RWPE1 (cell line): ENCODE measurements at regions not wholly inside any gene's neighbourhood (a gene's known extent, or its start where the extent isn't known, plus 50 kb on each side); places are given as distances from the start of the nearest gene placed in this dataset.
"Not testable (repeated sequence)": the region's sequence is repeated elsewhere in the genome, so short reads cannot be mapped to it uniquely, and the experiment has no call there.

Experiments
- CTCF ChIA-PET: fragments of 350-600 bp; sonication (Branson Sonifier 250); formaldehyde crosslinking; extraction: SDS; loops from one replicate; lab custom pipeline; 2021; lab: Yijun Ruan, JAX
- POLR2A ChIA-PET: fragments of 400-600 bp; formaldehyde crosslinking; extraction: SDS; loops from one replicate; lab custom pipeline; 2020; ENCODE audit warnings: antibody characterized with exemption; ENCODE audit not compliant: low non-redundant PET; lab: Yijun Ruan, JAX
- DNase-seq: peaks from one replicate; pipeline ENCODE4 v3.0.0; 2012; ENCODE audit warnings: low spot score
- H3K27ac ChIP-seq: fragments of 450-650 bp; 2 replicates; pipeline ENCODE4 v1.5.1; 2017
- CTCF ChIP-seq: fragments of 450-650 bp; conservative IDR thresholded peaks from 2 replicates; pipeline ENCODE4 v1.5.1; 2017; ENCODE audit warnings: low read depth, mild to moderate bottlenecking

- POLR2A ChIA-PET, result no interaction called here
- no peak for TF ChIP-seq CTCF
- CTCF ChIA-PET, result interaction anchor here (0.7 kb wide), 1 partner anchor 451 kb away, joined by 4 read pairs; no protein-coding TSS in a partner anchor
- no peak overlapping the region for H3K27ac ChIP-seq
- DNase-seq, result no peak
These were observed 242.7 kb downstream of the ASXL3 start for GRCh38 chr18:33820517-33821371.

GRCh38 chr18:33819692-33820343, 241.8 kb downstream of the ASXL3 start:
- CTCF ChIA-PET, DNase-seq, H3K27ac ChIP-seq, POLR2A ChIA-PET: not testable (repeated sequence)

GRCh38 chr18:33818145-33818544, 240.1 kb downstream of the ASXL3 start:
- H3K27ac ChIP-seq, result no peak overlapping the region
- TF ChIP-seq CTCF, result no peak
- POLR2A ChIA-PET, result no interaction called here
- CTCF ChIA-PET, result no interaction called here
- no peak for DNase-seq

GRCh38 chr18:33817096-33817495, 239.1 kb downstream of the ASXL3 start:
- ChIA-PET CTCF (no interaction called here), POLR2A (no interaction called here)
- H3K27ac ChIP-seq, result no peak overlapping the region
- no peak for DNase-seq
- no peak for TF ChIP-seq CTCF

GRCh38 chr18:33814546-33814945, 236.5 kb downstream of the ASXL3 start:
- no peak for DNase-seq
- no peak overlapping the region for H3K27ac ChIP-seq
- TF ChIP-seq CTCF, result no peak
- ChIA-PET CTCF (no interaction called here), POLR2A (no interaction called here)

GRCh38 chr18:33812186-33812585, 234.2 kb downstream of the ASXL3 start:
- POLR2A ChIA-PET, result no interaction called here
- peak; percentile 32 for DNase-seq
- CTCF ChIA-PET, result no interaction called here
- H3K27ac ChIP-seq, result no peak overlapping the region
- TF ChIP-seq CTCF, result no peak

GRCh38 chr18:33805592-33805991, 227.6 kb downstream of the ASXL3 start:
- no peak for DNase-seq
- H3K27ac ChIP-seq, result no peak overlapping the region
- CTCF ChIA-PET, result no interaction called here
- POLR2A ChIA-PET, result no interaction called here
- TF ChIP-seq CTCF, result no peak
